GM21528 (cell line): ENCODE measurements at regions not wholly inside any gene's neighbourhood (a gene's known extent, or its start where the extent isn't known, plus 50 kb on each side); places are given as distances from the start of the nearest gene placed in this dataset.

Source experiments
- ATAC-seq: cut with Tn5 transposase; IDR thresholded peaks from one replicate; pipeline ENCODE4 v1.9.1; 2021; ENCODE audit warnings: mild to moderate bottlenecking, moderate library complexity; ENCODE audit not compliant: unreplicated experiment, low FRiP score

DNA sequence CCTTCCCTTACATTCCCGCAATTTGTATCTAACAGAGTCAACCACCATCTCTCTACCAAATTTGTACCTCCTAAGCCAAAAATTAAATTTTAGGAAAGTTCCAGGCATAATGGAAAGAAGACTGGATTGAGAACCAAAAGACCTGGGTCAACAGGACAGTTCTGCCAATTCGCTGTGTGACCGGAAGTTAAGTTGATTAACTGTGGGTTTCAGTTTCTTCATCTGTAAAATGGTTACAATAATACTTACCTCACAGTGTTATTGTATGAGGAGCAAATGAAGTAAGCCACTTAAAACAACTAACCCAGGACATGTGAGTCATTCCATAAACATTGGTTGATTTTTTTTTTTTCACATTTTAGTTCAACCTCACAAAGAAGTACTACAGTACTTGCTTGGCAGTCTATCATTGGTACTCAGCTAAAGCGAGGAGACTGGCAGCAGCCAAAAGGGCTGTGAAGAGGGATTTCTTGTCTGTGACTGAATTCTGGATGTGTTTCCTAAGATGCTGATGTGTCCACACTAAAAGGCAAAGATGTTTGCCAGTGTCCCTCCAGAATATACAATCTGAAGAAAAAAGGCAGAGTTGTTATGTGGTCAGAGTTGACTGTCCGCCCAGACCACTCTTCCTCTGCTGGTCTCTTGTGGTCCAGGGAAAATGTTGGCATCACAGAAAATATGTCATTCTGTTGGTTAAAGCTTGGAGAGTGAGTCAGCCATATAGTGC is 198.6 kb downstream of the TLE1 start:
- no peak for ATAC-seq

DNA sequence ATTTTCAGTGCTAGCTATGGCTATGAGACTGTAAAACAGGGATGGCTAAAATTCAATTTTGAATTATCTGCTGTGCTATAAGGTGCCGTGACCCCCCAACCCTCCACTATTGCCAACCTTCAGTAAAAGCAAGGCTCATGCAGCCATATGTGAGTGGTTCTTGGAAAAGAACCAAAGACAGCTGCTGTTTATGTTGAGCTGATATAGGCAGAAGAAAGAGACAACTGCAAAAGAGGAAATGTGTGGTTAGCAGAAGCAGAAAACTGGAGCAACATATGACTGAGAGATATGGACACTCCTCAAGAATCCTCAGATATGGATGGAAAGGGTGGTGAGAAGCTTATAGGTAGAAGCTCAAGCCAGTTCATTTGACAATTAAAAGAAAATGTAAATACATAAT is 200.3 kb downstream of the TLE1 start:
- no peak for ATAC-seq

DNA sequence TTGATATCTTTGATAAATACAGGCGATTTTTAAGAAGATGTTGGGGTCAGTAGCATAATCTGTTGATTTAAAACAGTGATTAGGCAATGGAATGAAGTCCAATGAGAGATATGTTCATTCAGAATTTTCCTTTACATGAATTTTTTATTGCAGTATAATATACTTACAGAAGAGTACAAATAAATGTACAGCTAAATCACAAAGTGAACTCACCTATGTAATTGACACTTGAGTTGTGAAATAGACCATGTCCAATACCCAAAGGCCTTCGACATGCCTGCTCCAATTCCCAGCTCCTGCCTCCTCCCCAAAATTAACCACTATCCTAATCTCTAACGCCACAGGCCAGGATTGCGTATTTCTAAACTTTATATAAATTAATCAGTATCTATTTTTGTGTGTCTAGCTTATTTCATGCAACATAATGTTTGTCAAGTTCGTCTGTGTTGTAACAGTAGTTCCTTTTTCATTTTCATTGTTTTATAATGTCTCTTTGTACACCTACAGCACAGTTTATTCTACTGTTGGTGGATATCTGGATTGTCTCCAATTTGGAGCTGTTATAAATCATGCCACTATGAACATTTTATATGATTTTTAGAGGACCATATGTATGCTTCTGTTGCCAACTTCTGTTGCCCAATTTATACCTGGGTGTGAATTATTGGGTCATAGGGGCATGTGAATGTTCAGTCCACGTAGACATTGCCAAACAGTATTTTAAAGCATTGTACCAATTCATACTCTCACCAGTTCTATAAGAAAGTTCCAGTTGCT is 208.3 kb downstream of the TLE1 start:
- no peak for ATAC-seq

DNA sequence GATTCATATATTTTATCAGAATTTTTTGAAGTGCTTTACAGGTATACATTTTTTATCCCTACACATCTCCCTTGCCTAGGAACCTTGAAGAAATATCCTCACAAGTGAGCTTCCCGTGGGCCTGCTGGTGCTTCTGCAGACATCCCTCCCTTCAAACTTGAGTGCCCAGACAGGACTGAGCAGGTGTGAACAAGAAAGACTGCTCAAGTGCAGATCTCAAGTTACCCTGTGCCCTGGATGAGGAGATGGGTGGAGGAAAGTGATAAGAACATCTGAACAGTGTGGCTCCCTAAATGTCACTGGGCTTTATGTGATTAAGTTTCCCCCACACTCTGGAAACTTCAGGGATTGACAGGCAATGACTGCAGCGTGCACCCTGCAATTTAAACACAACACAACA is 209.8 kb downstream of the TLE1 start:
- ATAC-seq = no peak

DNA sequence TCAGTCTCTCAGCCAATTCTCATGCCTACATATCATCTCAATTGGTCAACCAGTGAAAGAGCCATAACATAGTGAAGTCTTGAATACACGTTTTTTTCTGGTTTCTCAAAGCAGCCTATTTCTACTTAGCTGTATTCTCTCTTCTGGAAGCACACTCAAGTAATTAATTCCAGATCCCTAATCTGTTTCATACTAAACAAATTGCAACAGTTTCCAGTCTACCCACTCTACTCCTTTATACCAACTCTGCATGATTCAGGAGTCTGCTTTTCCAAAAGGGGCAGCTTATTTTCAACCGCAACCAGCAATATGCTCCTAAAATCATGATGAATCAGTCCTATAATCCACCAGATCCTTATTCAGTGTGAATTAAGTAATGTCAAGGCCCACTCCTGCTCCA is 211.7 kb downstream of the TLE1 start:
- no peak for ATAC-seq

DNA sequence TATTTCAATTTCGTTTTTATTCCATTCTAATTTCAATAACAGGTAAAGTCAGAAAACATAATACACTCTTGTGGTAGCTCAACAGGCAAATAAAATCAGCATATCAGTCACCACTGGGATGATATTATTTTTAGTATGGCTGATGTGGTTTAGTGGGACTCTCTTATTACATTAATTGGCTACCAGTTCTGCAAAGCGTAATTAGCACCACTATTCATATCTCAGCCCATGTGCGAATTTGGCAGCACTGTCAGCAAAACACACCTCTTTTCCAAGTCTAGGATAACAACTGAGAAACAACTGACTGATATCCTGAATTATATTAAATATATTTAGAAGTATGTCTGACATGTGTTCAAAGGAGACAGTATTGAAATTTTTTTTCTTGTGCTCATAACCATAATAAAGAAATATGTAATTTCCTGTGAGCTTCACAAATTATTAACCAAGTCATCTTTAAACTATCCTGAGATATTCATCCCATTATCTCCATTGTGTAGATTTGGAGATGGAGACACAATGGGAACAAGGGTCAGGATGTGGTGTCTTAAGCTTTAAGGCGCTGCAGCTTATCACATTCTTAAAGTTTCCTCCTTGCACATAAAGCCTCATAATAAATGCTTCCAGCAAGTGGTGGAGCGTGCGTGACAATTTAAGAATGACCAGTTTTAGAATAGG is 212.4 kb downstream of the TLE1 start:
- ATAC-seq = no peak

DNA sequence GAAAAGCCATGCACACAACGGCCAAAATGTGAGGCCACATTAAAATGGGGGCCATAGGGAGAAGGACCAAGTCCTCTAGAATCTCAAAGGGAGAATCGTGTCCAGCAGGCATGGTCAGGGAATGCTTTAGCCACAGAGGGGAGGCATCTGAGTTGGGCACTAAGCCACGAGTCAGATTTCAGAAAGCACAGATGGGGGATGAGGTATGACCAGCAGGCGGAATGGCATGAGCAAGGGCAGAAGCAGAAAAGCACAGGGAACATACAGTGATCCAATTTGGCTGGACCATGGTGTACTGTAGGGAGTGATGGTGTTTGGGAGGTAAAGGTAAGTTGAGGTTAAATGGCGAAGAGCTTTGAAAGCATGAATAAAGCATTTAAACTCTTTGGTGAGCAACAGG is 214.6 kb downstream of the TLE1 start:
- ATAC-seq = no peak

DNA sequence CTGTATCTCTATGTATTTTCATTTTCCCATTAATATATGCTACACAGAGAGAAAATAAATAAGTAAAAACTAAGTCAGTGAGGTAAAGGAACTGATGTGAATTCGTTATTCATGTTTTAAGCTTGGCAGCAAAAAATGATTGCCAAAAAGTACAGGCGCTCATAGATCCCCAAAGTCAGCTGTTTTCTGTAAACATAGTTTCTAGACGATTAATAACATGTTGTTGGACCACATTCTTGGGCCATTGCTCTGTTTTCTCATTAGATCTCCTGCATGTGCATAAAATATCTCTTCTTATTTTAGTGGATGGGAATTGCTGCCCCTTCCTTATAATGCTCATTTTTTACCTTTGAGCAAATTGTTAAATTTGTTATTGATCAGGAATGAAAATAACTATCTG is 215.2 kb downstream of the TLE1 start:
- no peak for ATAC-seq

DNA sequence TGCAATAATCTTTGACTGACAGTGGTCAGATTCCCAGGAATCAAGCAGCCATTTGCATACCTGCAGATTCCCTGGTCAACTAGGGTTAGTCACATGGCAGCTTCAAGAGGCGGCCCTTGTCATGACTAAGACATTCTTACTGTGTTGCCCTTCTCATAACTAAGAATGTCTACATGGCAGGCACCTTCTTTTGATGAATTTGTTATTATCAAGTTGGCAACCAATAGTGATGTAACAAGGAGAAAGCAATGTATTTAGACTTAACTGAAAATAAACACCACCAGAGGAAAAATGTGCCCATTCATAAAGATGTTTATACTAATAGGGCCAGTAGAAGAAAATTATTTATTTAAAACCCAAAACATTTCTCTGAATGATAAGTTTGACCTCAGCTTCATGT is 215.6 kb downstream of the TLE1 start:
- ATAC-seq = no peak

DNA sequence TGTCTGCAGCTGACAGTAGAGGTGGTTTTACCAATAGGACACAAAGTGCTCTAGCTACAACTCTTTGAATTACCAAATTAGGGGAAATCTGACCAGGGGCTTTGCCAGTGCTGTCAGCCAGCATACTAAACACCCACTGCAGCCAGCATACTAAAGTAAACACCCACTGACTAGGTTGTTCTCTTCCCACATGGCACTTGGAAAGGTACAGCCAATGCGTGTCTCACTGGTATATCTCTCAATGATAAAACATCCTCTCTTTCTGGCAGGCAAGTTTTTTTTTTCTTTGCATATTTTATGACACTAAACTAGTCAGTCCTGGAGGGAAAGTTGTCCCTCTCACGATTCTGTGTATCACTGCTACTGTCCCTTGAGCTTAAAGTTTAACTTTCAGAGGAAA is 216.1 kb downstream of the TLE1 start:
- no peak for ATAC-seq

DNA sequence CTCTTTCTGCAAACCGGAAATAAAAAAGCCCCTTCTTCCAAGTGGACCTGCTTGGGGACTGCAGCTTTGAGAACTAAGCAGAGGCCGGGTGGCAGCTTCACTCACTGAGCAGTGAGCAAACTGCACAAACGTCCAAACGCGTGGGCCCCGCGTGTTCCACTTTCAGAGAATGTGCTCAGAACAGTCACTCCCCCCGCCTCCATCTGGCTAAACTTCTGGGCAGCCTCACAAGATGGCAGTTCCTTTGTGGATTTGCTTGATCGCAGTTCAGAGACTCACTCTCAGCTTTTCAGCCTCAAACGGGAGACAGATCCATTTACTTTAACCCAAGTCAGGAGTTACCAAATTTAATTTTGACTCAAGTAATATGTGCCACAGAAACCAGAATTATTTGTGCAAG is 216.6 kb downstream of the TLE1 start:
- no peak for ATAC-seq

DNA sequence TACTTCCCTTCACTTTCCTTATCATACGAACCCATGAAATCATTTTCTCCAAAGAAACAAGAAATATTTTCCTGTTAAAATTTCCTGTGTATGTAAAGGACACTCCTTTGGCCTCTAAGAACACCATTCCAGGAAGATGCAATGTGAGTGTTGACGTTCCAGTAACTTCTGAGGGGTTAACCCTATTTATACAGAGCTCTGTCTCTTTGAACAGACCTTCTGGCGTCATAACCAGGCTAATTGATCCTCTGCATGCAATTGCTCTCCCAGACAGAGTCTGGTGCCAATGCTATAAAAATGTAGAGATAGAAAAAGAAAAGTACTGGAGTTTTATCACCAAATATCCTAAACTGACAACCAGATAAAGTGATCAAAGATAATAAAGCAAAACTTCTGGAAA is 218.5 kb downstream of the TLE1 start:
- ATAC-seq = no peak

DNA sequence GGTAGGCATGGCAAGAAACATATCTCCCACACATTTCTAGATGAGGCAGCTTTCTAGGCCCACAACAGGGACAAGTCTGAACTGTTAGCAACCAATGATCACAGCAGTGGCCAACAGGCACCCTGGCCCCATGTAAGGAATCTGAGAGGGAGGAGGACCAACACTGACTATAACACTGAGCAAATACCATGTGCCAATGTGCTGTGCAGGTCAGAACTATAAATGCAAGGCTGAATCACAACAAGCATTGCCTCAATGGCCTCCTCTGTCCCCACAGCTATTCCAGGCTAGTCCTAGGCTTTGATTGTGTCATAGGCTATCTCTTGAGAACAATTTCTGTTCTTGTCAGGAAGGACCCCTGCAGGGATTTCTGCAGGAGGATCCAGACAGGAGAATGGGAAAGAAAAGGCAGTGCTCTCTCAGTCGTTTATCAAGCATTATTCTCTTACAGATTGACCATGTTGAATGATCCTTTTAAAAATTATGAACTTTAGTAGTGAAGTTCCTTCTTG is 221.2 kb downstream of the TLE1 start:
- ATAC-seq = no peak

DNA sequence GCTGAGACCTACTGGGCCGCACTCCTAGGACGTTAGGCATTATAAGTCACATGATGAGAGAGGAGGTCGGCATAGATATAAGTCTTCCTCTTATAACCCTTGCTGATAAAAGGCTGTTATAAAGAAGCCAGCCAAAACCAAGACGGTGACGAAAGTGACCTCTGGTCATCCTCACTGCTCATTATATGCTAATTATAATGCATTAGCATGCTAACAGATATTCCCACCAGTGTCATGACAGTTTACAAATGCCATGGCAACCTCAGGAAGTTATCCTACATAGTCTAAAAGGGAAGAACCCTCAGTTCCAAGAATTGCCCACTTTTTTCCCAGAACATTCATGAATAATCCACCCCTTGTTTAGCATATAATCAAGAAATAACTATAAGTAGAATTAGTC is 222.4 kb downstream of the TLE1 start:
- no peak for ATAC-seq

DNA sequence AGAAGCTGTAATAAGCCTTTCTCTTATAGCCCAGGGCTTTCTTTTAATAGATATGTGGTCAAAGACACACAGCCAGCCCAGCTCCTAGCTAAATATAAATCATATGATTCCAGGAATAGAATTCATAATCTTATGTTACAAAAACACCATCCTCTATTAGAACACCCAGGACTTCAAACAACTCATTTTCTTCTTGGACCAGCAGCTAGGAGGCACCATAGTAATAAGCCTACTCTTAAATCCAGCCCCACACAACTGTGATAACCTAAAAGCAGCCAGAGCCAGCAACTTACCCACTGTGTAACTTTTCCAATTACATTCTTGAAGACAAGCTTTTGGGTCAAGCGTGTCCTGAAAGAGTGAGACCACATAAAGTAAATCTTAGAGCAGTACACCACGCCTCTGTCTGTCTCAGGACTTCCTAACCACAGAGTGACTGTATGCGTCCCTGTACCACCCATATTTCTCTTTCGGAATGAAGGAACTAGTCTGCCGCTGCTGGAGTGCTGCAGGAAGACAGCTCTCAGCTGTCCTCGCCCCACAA is 223.8 kb downstream of the TLE1 start:
- no peak for ATAC-seq

DNA sequence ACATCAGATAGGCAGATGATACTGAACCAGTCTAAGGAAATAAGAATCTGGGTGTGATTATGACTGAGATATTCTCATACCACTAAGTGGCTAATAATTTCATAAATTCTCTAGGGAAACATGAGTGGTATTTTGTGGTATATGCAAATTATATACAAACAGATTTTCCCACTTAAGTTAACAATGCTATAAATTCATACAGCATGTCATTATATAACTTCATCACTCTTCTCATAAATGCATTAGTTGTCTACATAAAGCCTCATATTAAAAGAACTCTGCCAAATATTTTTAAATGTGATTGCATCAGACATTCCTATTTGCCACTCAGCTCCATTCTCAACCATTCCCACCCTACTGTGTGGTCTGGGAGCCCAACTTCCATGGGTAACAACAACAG is 226.5 kb downstream of the TLE1 start:
- no peak for ATAC-seq

DNA sequence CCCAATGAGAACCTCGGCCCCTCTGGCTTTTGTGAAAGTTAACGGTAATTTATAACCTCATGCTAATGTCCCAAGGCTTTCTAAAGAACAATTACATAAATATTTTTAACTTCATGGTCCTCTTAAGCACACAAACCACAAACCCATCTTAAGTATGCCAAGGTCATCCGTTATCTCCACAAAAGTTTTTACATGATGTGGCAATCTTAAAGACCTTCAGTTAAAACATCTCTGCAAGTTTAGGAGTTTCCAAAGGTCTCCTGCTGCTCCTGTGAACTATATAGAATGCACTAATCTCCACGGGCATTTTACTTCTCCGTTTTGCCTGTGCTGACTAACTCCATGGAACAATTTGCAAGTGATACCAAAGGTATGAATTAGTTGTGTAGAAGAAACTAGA is 228.2 kb downstream of the TLE1 start:
- ATAC-seq = no peak

DNA sequence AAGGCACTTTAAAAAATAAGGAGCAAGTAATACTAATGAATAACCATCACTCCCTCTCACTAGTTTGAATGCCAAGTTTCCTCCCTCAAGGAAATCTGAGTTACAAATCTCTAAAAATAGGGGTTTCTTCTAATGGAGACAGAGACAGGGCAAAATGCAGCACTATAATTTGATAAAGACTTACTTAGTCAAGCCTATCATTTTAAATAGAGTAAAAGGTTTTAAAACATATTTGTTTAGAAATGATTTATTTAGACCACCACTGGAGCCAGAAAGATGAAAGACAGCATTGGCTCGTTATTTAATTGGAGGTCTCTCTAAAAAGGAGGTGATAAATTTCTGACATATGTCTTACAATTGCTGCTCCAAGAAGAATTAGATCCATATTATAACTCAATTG is 228.7 kb downstream of the TLE1 start:
- ATAC-seq = no peak

DNA sequence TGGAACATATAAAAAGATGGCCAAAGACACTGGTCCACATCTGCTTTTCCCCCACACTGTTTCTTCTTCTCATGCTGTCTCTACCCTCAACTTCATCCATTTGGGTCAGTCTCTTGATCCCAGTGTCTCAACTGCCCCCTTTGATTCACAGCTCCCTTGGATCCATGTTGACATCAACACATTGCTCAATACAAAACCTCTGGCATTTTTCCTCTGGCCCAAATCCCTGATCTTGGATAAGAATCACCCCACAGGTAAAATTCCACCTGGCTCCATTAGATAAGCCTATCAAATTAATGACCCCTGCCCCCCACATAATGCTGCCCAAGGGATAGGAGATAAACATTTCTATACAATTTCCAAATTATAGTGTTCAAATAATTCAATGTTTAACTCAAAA is 229.8 kb downstream of the TLE1 start:
- ATAC-seq = no peak

DNA sequence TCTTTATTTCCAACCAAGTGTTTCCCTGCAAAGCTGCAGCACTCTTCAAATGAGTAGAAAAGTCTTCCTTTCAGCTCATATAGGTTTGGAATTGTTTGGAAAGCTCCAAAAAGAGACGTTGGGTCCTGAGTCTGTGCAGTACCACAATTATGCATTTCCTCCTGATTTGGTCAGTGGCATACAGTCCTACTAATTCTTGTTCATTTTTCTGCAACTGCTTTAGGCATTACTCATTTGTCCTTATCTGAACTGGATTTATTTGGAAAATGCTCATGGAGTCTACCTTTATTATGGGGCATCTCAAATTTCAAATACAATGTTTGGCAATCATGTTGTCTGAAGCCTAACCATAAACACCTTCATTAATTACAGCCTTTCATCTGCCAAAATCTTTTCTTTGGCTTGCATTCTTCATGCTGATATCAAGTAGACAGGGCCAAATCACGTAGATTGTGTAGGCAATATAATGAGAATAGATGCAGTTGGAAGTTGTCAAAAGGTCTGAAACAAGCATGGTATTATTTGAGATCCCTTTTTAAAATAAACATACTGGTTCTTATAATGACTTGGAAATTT is 232.8 kb downstream of the TLE1 start:
- no peak for ATAC-seq
